Adrenal gland (tissue), 9 donors: ENCODE measurements at regions not wholly inside any gene's neighbourhood (a gene's known extent, or its start where the extent isn't known, plus 50 kb on each side); places are given as distances from the start of the nearest gene placed in this dataset.

Source experiments
- DNase-seq, 7 donors: peaks; one replicate each; pipeline ENCODE4 v3.0.0-alpha.2; 2019 to 2020
- H3K27ac ChIP-seq, 5 donors: fragments of 200-600 bp; sonication (generic) in 4 of 5; 1 replicate in 3 of 5; 2 replicates in 2 of 5; pipeline versions ENCODE4 v1.5.1 to v1.8.0; 2016 to 2020; ENCODE audit warnings: mild to moderate bottlenecking in 1 of 5
- H3K27me3 ChIP-seq: fragments of 200-600 bp; 2 replicates; pipeline ENCODE4 v1.8.0; 2021
- H3K36me3 ChIP-seq, 2 donors: fragments of 200-600 bp; replicated peaks in 1 of 2; 1 replicate in 1 of 2; 2 replicates in 1 of 2; pipeline versions ENCODE4 v1.5.1 to v1.8.0; 2018 to 2022
- H3K4me1 ChIP-seq, 2 donors: fragments of 200-600 bp; replicated peaks in 1 of 2; 1 replicate in 1 of 2; 2 replicates in 1 of 2; pipeline versions ENCODE4 v1.5.1 to v1.8.0; 2018 to 2021
- H3K4me3 ChIP-seq, 4 donors: fragments of 200-600 bp; sonication (generic) in 3 of 4; one replicate each; pipeline ENCODE4 v1.5.1; 2016 to 2018
- H3K9me3 ChIP-seq, 3 donors: fragments of 200-600 bp; sonication (generic) in 1 of 3; replicated peaks in 1 of 3; 1 replicate in 2 of 3; 2 replicates in 1 of 3; pipeline versions ENCODE4 v1.5.1 to v1.8.0; 2016 to 2021
- CTCF ChIP-seq, 6 experiments: fragments of 450-650 bp in 4 of 6; fragments of 200-600 bp in 2 of 6; sonication (generic) in 1 of 6; IDR thresholded peaks; 1 replicate in 5 of 6; 2 replicates in 1 of 6; pipeline versions ENCODE4 v1.5.1 to v1.8.0; 2016 to 2021; ENCODE audit warnings: antibody characterized with exemption in 6 of 6, mild to moderate bottlenecking in 2 of 6, moderate library complexity in 1 of 6
- POLR2A ChIP-seq, 2 donors: fragments of 450-650 bp; IDR thresholded peaks; one replicate each; pipeline ENCODE4 v1.6.1; 2017; ENCODE audit warnings: antibody characterized with exemption in 2 of 2, mild to moderate bottlenecking in 2 of 2, moderate library complexity in 1 of 2
- WGBS, 4 donors: extraction: QIAGEN DNeasy Blood & Tissue Kit in 2 of 4; methylation state at CpG; one replicate each; pipeline versions ENCODE4 v1.1.5 to v1.1.7; 2013 to 2017; 5-methylcytosine and 5-hydroxymethylcytosine counted together
- intact Hi-C, 2 donors: fragments of 100-400 bp; cut with DNase I; formaldehyde crosslinking; loops; one replicate each; pipeline versions ENCODE4 v1.14.1 to v1.15.0; 2022 to 2023
- donor health status: healthy with polysubstance abuse.
- donor health status: Bipolar disorder and iron deficiency.
- donor health status: DM: yes; HTN: yes; CAD: no.
- donor health status: DM: no; HTN: no; CAD: no.
- donor health status: DM: no; HTN: no; CAD: no.

- H3K4me1 ChIP-seq, result no peaks in the 10 kb centered on the region
- TF ChIP-seq POLR2A (IDR thresholded peaks at IDR 0.05), result no peak
- TF ChIP-seq CTCF (IDR thresholded peaks at IDR 0.05), result no peak
- DNase-seq, result no peak
- intact Hi-C loops, result no loop called here
- H3K9me3 ChIP-seq, result no peaks in the 10 kb centered on the region
- H3K4me3 ChIP-seq, result no peak overlapping the region
- H3K36me3 ChIP-seq, result no peaks in the 10 kb centered on the region
- H3K27me3 ChIP-seq, result no peaks in the 10 kb centered on the region
- no peak overlapping the region for H3K27ac ChIP-seq
These were observed 133.3 kb upstream of the GUCY1A2 start for GRCh38 chr11:107151579-107151978.

GRCh38 chr11:107151158-107151557, 132.9 kb upstream of the GUCY1A2 start:
- intact Hi-C loops, result no loop called here
- Histone ChIP-seq H3K27me3 (no peaks in the 10 kb centered on the region), H3K36me3 (no peaks in the 10 kb centered on the region), H3K27ac (no peak overlapping the region), H3K4me3 (no peak overlapping the region), H3K9me3 (no peaks in the 10 kb centered on the region), H3K4me1 (no peaks in the 10 kb centered on the region)
- TF ChIP-seq POLR2A (IDR thresholded peaks at IDR 0.05) (no peak), CTCF (IDR thresholded peaks at IDR 0.05) (no peak)
- no peak for DNase-seq
- WGBS, 4 donors, result 70 to 84% (median 78%) methylated on average over 2 of the region's 2 CpGs

- no peak overlapping the region for H3K27ac ChIP-seq
- DNase-seq, result no peak
- peaks cover 0 to 4% (median 0%) of the 10 kb centered on the region in 3 donors for H3K9me3 ChIP-seq
- no peaks in the 10 kb centered on the region for H3K4me1 ChIP-seq
- no peak overlapping the region for H3K4me3 ChIP-seq
- no peaks in the 10 kb centered on the region for H3K27me3 ChIP-seq
- no peak for TF ChIP-seq CTCF (IDR thresholded peaks at IDR 0.05)
- TF ChIP-seq POLR2A (IDR thresholded peaks at IDR 0.05), result no peak
- 78 to 100% (median 85%) methylated on average over 3 of the region's 3 CpGs for WGBS, 4 donors
- intact Hi-C loops, result no loop called here
- H3K36me3 ChIP-seq, result no peaks in the 10 kb centered on the region
These were observed 122.7 kb upstream of the GUCY1A2 start for GRCh38 chr11:107140983-107141382.

GRCh38 chr11:107139396-107139795, 121.1 kb upstream of the GUCY1A2 start:
- no peak for DNase-seq
- H3K9me3 ChIP-seq, result peaks cover 0 to 4% (median 0%) of the 10 kb centered on the region in 3 donors
- H3K36me3 ChIP-seq, result no peaks in the 10 kb centered on the region
- H3K4me1 ChIP-seq, result no peaks in the 10 kb centered on the region
- WGBS, 4 donors, result 67 to 96% (median 89%) methylated on average over 4 of the region's 4 CpGs
- intact Hi-C loops, result no loop called here
- H3K27me3 ChIP-seq, result no peaks in the 10 kb centered on the region
- no peak overlapping the region for H3K4me3 ChIP-seq
- no peak for TF ChIP-seq POLR2A (IDR thresholded peaks at IDR 0.05)
- no peak for TF ChIP-seq CTCF (IDR thresholded peaks at IDR 0.05)
- no peak overlapping the region for H3K27ac ChIP-seq
